D721Med (cell line): ENCODE measurements at regions not wholly inside any gene's neighbourhood (a gene's known extent, or its start where the extent isn't known, plus 50 kb on each side); places are given as distances from the start of the nearest gene placed in this dataset.
A peak's percentile ranks its signal among the peaks of the same experiment; 100 is the strongest.
"Not testable (repeated sequence)": the region's sequence is repeated elsewhere in the genome, so short reads cannot be mapped to it uniquely, and the experiment has no call there.

ENCODE experiments used
- DNase-seq: peaks from one replicate; pipeline ENCODE4 v3.0.0; 2011; ENCODE audit warnings: low spot score; ENCODE audit not compliant: insufficient read length
- FAIRE-seq: peaks from 2 replicates; lab custom pipeline; 2011; peaks lifted over from hg19 to GRCh38; lab: Jason Lieb, UNC
- TF ChIP-seq, protein P1 (sequence below): IDR thresholded peaks from 2 replicates; pipeline ENCODE4 v1.5.1; 2012; ENCODE audit warnings: mild to moderate bottlenecking, control low read depth; ENCODE audit not compliant: insufficient read depth; ENCODE audit errors: missing control alignments

DNA sequence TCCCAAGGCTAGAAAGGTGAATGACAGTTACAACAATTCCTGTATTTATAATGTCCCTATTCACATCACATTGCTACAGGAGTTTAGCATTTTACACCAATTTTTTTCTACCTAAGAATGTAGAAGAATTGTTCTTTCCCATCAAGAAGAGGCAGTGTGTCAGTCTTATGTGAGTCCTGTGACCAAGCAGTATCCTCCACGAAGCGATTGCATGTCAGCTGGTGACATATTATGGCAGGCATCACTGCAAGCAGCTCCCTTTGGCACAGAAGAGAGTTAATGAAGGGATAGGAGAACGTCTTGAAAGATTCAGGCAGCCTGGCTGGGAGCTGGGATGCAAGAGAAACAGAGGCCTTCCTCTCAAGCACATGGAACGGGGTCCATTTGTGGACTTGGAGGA, 199.8 kb downstream of the SMC2 start:
- no peak for FAIRE-seq
- no peak for DNase-seq
- TF ChIP-seq, protein P1, sequence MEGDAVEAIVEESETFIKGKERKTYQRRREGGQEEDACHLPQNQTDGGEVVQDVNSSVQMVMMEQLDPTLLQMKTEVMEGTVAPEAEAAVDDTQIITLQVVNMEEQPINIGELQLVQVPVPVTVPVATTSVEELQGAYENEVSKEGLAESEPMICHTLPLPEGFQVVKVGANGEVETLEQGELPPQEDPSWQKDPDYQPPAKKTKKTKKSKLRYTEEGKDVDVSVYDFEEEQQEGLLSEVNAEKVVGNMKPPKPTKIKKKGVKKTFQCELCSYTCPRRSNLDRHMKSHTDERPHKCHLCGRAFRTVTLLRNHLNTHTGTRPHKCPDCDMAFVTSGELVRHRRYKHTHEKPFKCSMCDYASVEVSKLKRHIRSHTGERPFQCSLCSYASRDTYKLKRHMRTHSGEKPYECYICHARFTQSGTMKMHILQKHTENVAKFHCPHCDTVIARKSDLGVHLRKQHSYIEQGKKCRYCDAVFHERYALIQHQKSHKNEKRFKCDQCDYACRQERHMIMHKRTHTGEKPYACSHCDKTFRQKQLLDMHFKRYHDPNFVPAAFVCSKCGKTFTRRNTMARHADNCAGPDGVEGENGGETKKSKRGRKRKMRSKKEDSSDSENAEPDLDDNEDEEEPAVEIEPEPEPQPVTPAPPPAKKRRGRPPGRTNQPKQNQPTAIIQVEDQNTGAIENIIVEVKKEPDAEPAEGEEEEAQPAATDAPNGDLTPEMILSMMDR: no peak

DNA sequence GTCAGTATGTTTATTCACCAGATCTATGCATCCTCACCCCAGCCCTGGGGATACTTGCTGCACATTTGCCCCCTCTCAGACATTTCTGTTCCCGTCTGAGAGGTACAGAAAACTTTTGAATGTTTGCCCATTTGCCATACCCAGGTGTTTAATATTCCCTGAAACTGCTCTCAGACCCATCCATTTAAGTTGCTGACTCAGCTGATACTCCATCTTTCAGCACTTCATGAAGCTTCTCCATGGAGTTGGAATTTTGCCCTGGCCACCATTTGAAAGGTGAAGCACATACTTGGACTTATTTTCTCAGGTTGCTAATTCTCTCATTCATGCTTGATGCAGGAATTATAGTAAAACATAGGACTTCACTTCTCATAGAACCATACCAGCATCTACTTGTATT, 203.9 kb upstream of the OR13F1 start:
- DNase-seq (no peak), FAIRE-seq (no peak)
- TF ChIP-seq, protein P1: no peak

DNA sequence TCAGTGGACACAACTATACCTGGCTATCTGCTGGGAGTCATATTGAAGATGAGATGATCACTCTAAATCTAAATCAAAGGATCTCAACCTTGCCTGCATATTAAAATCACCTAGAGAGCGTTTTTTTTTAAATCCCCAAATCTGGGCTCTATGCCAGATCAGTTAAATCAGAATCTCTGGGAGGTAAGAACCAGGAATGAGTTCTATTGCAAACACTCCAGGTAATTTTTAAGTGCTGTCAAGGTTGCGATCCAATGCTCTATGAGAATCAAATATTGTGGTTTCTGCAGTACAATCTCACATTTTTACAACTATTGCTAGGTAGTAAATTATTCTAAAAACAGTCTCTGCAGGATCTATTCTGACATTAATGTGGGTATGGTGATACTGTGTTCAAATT, 202.3 kb upstream of the OR13F1 start:
- TF ChIP-seq, protein P1: no peak
- DNase-seq (no peak), FAIRE-seq (no peak)

DNA sequence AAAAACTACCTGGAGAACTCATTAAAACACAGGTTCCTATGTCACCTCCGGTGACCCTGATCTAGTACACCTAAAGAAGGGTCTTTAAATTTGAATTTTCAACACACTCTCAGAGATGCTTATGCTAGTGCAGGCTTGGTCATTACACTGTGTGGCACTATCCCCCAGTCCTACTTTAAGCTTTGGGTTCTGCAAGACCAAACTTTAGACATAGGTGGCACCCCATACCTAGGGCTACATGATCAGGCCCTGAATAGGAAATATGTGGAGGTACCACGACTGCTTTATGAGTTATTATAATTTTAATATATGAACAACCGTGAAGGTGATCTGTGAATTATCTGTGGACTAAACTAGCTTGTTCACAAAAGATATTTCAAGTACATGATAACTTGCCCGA, 201.3 kb upstream of the OR13F1 start:
- no peak for DNase-seq

DNA sequence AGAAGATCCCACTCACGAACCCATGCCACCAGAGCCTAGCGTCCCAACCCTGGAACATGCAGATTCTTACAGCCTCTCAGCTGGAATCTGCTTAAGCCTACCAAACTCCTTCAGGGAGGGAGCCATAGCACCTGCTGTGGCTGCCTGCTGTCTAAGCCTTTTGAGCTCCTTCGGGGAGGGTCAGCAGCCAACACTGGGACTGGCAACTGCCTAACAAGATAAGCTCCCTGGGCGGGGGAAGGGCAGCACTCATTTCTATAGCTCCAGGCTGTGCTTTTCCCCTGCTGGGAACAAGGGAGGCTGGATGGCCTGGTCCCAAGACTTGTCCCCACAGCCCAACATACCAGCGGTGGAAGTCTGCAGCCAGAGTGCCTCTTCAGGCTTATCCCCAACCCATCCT, 199.1 kb upstream of the OR13F1 start:
- no peak for DNase-seq
- TF ChIP-seq, protein P1: no peak
- no peak for FAIRE-seq

More for the DNA sequence above, 201.3 kb upstream of the OR13F1 start:
- TF ChIP-seq, protein P1: no peak
- FAIRE-seq: no peak

DNA sequence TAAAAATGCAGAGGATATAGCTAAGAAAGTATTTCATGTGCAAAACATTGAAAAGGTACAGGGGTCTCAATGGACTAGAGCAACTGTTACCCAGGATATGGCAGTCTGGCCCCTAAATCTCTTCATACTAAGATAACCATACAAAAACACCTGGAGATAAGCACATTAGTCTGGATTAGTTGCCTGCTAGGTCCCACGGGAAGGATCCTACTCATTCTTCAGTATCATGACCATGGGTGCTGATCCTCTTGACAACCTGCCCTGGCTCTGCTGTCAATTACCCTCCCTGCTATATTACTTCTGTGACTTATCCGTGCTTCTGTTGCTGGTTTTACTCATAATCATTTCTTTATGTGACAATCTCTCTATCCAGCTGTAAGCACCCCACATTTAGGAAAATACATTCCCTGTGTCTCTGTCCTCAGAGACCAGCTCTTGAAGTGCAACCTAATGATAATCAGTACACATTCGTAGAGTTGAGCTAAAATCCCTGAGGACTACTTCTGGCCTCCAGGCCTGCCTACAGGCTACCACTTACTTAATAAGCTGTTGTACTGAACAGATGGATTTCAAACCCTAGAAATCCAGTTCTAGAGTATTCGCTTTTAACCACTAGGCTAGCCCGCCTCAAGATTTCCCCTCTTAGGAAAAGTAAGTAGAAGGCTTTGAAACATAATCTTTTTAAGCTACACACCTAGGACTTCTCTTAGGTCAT, 190.5 kb upstream of the OR13F1 start:
- FAIRE-seq: peak; percentile 91
- DNase-seq: no peak
- TF ChIP-seq, protein P1: no peak

DNA sequence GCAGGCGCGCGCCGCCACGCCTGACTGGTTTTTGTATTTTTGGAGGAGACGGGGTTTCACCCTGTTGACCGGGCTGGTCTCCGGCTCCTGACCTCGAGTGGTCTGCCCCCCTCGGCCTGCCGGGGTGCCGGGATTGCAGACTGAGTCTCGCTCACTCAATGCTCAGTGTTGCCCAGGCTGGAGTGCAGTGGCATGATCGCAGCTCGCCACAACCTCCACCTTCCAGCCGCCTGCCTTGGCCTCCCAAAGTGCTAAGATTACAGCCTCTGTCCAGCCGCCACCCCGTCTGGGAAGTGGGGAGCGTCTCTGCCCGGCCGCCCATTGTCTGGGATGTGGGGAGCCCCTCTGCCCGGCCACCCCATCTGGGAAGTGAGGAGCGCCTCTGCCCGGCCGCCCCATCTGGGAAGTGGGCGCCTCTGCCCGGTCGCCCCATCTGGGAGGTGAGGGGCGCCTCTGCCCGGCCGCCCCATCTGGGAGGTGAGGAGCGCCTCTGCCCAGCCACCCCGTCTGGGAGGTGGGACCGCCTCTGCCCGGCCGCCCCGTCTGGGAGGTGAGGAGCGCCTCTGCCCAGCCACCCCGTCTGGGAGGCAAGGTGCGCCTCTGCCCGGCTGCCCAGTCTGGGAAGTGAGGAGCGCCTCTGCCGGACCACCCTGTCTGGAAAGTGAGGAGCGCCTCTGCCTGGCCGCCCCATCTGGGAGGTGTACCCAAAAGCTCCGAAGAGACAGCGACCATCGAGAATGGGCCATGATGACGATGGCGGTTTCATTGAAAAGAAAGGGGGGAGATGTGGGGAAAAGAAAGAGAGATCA, 187.7 kb upstream of the OR13F1 start:
- FAIRE-seq, DNase-seq: not testable (repeated sequence)
